Cardiac septum (tissue), 1 donor: ENCODE measurements at regions not wholly inside any gene's neighbourhood (a gene's known extent, or its start where the extent isn't known, plus 50 kb on each side); places are given as distances from the start of the nearest gene placed in this dataset.
A peak's percentile ranks its signal among the peaks of the same experiment; 100 is the strongest.

ENCODE experiments used
- DNase-seq: peaks from one replicate; pipeline ENCODE4 v3.0.0-alpha.2; 2020; ENCODE audit warnings: low spot score
- intact Hi-C: fragments of 100-400 bp; cut with DNase I; formaldehyde crosslinking; loops from one replicate; pipeline ENCODE4 v1.14.0; 2022
- donor health status: DM: no; HTN: no; CAD: no.

GRCh38 chr12:92485351-92486348 lies 217.1 kb upstream of the PLEKHG7 start:
- intact Hi-C loops = no loop called here
- DNase-seq = no peak

DNA sequence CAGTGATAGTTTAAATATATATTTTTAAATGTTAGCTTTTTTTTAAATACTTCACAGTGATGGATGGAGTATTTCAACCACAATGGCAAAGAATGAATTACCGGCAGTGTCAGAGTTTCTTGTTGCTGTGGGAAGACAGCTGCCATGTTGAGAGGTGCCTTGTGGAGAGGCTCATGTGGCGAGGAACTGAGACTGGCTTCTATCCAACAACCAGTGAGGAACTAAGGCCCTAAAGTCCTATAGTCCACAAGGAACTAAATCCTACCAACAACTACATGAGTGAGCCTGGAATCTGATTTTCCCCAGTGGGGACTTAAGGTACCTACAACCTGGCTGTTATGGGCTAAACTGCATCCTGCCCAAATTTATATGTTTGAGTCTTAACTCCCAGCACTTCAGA lies 220.2 kb upstream of the PLEKHG7 start:
- intact Hi-C loops = no loop called here
- no peak for DNase-seq

DNA sequence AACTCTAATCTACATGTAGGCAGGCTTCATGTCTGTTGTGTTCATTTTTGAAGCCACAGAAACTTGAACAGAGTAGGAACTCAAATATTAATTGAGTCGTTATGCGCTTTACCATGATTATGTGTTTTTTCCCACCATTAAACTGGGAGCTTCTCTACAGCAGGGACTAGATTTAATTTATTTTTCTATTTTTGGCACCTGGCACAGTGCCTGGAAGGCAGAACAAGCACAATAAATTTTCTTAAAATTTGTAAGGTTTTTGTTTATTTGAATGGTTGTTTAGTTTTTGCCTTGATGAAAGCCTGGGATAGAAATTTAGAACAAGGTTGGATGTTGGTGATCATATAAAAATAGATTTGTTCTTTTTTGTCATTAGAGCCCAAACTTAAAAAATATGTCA lies 221.7 kb upstream of the PLEKHG7 start:
- intact Hi-C loops = no loop called here
- no peak for DNase-seq

DNA sequence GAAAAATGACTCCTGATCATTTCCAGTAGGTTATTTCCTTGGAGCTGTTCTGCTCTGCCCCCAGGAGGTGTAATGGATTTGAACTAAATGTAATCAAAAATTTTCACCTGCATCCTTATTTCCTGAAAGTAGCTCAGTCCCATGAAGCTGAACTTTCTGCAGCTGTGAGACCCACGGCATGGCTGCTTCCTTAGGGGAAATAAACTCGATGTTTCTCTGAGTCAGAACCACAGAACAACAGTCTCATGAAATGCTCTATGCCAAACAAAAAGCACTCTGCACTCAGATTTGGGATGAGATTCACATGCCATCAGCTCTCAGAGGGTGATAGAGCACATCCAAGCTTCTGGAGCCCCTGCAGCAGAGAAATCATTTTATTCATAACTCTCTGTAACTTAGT lies 224.1 kb upstream of the PLEKHG7 start:
- DNase-seq = no peak
- intact Hi-C loops = no loop called here

DNA sequence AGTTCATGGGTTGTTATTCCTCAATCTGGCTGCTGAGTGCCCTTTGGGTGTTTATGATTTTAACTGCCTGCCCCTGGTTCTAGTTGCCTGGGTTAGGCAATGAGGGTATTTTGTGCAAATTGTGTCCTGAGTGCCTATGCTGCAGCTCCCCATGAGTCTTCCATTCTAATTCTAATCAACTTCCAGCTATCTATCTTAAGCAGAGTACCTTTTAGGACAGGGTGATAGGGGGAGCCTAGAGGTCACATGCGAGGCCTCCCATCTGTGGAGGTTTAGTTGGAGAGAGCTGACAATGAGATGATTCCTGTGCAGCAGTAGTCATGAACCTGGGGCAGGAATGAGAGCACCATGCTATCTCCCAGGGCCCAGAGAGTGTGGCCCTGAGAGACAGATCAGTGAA lies 225.9 kb upstream of the PLEKHG7 start:
- intact Hi-C loops = no loop called here
- no peak for DNase-seq

DNA sequence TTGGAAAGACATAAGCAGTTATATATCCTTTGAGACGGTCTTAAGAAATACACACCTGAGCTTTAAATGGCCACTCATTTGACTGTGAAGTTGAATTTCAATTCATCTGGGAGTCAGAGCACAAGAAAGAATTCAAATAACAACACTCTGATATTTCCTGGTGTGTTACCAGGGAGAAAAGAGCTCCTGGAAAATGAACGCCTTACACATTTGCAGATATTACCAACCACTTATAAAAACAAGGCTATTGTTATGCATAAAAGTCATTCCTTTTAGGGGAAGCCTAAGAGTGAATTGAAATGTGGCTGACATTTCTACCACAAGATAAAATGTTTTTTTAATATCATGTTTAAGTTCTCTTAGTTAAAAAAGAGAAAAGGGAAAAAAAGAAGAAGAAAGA lies 229.2 kb upstream of the PLEKHG7 start:
- DNase-seq = no peak
- intact Hi-C loops = loop anchor here (5.0 kb wide), 1 partner anchor 79 kb away; no protein-coding TSS in a partner anchor

- DNase-seq = no peak
- intact Hi-C loops = loop anchor here (5.0 kb wide), 1 partner anchor 80 kb away; no protein-coding TSS in a partner anchor
Observed at GRCh38 chr12:92472201-92472600, 230.6 kb upstream of the PLEKHG7 start.

- intact Hi-C loops = loop anchor here (5.0 kb wide), 1 partner anchor 81 kb away; no protein-coding TSS in a partner anchor
- no peak for DNase-seq
Observed at GRCh38 chr12:92471551-92471950, 231.2 kb upstream of the PLEKHG7 start.

DNA sequence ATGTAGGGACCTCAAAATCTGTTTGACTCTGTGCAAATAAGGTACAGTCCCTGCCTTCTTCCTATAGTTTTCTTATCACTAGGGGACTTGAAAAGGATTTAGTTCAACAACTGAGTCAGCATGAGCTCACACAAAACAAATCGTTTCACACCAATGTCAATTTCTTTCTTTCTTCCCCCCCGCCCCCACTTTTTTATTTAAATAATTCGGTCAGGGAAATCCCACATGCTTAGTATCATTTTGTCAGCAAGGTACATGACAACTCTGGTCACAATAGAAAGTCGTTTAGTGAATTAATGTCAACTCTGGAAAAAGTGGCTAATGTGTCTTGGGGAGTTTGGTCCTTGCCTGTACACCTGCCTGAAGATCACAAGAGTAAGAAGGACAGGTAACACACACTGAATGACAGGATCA lies 232.2 kb upstream of the PLEKHG7 start:
- no peak for DNase-seq
- intact Hi-C loops = loop anchor here (5.0 kb wide), 1 partner anchor 82 kb away; no protein-coding TSS in a partner anchor

- intact Hi-C loops = loop anchor here (5.0 kb wide), 1 partner anchor 82 kb away; no protein-coding TSS in a partner anchor
- DNase-seq = peak; percentile 87
Observed at GRCh38 chr12:92469837-92470236, 233.0 kb upstream of the PLEKHG7 start.

DNA sequence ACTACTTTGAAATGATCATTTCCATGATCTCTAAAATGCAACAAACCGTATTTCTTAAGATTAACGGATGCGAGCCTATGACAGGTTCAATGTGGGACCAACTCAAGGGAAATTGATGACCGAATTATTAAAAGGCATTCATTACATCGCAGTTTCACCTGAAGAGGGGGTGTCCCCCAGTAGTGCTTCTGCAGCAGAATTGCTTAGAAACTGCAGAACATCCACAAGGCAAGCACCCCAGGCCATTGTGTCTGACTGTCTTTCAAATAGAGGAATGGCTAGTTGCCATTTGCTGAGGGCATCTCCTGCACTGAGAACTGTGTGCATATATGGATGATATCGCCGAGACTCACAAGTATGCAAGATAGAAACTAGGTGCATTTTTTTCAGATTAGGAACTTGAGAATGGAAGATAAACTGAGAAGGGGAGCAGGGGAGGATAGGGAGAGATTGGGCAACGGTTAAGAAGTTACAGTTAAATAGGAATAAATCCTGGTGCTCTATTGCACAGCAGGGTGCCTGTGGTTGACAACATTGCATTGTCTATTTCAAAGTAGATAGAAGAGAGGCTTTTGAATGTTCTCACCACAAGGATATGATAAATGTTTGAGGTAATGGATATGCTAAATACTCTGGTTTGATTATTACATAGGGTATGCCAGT lies 234.3 kb upstream of the PLEKHG7 start:
- intact Hi-C loops = no loop called here
- DNase-seq = no peak

DNA sequence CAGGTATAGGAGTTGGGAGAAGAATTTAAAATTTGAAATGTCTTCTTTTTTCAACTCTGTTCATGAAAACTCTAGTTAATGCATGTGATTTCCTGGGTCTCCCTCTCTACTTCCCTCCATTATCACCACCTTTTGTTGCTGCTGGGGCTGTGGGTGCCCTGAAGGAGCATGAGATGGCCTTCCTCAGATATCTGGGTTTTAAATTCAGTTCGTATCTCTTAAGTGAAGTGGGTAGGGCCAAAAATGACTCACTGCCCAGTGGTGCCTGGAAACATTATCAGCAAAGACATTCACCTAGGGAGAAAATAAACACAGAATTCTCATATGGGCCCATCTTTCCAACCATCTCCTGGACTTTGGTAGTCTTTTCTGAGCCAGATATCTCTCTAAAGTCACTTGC lies 234.9 kb upstream of the PLEKHG7 start:
- DNase-seq = no peak
- intact Hi-C loops = no loop called here

DNA sequence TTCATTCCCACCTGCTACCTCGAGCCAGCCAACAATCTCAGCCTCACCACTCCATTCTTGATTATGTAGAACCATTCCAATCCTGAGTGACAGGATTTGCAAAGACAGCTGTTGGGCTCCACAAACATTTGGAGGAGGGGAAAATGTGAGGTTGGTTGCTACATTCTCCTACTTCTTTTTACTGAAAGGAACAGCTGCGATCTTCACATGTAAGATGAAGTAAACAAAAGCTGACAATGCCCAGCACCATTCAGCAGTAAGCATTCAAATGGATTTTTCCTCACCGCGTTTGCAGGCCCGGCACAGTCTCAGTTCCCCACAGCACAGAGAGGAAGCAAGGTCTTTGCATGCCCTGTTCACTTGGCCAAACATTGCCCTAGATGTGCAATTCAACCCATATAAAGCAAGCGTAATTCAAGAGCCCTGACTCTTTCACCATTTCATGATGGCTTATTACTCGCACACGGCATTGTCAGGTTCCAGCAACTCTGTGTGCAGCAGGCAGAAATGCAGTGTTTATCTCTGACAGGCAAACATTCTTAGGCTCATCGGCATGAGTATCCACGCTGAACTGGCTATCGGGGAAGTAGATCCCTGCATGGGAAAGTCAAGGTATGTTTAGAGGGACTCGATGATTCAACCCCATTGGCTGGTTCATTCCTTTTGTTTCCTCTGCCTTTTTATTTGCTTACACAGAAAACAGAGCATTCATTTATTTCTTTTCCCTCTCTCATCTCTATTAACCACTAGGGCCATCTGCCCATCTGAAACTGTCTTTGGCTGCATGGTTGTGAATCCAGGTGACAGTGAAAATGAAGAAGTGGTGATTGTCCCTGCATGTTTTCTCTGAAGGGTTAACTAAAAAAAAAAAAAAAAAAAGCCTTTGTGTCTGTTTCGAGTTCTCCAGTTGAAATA lies 236.1 kb upstream of the PLEKHG7 start:
- intact Hi-C loops = no loop called here
- DNase-seq = no peak

DNA sequence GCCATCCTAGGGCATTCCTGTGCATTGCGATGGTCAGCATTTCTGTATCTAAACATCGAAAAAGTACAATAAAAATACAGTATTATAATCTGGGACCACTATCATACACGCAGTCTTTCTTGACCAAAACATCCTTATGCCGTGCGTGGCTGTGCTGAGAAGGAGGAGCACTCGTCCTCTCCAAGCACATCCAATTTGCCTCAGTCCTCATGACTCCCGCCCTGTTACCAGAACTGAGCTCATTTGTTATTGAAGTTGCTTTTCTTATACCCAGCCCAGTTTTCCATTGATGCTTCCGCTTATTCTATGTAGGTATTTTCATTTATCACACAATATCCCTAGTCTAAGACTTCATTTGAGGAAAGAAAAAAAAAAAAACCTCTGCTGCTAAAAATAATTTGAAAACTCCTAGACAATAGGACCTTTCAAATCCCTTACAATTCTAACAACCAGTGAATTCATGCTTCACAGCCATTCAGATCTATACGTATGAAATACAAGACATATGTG lies 236.9 kb upstream of the PLEKHG7 start:
- DNase-seq = no peak
- intact Hi-C loops = no loop called here

DNA sequence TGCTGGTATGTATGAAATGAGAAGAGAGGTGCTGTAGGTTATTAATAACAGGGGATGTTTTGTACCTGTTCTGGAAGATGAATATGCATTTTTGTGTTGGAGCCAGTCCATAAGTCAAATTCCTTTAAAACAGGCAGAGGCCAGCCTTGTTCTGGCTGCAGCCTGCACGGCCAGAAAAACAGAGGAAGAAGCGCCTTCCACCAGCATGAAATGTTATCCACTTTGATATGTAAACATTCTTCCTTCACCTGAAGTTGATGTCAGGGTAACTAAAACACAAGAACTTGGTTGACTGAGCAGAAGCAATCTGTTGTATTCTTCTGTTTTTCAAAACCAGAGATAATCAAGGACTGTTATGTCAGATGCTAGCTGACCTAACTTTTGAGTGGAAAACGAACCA lies 237.9 kb upstream of the PLEKHG7 start:
- DNase-seq = no peak
- intact Hi-C loops = no loop called here

- DNase-seq = no peak
- intact Hi-C loops = no loop called here
Observed at GRCh38 chr12:92463171-92463570, 239.6 kb upstream of the PLEKHG7 start.

DNA sequence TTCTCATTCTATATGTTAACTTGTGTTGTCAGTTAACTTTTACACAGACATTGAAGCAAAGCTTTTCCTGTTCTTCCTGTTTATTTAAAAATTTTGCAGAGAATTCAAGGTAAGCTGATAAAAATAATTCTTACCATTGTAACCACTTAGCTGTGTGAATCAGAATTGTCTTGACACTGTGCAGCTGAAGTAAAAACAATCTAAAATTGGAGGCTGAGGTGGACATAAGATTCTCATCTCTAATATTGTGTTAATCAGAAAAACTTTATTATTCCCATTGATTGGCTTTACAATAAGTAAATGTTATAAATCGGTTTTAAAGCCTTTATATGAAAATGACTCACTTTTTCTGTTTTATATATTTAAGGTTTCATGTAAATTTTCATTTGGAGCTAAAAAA lies 240.3 kb upstream of the PLEKHG7 start:
- intact Hi-C loops = no loop called here
- DNase-seq = no peak

DNA sequence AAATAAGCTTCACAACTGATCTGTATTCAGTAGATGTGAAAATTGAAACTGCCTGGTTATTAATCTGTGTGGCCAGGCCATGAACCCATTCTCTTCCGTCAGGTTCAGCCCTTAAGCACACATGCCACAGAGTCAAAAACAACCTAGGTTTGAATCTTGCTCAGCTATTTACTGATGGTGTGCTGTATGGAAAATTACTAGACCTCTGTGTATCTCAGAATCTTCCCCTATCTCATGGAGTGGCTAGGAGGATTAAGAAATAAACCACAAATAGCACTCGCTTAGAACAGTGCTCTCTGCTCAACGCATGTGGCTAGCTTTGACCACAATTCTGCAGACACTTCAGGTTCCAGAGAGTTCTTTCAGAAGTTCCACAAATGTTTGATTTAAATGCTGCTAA lies 240.7 kb upstream of the PLEKHG7 start:
- no peak for DNase-seq
- intact Hi-C loops = no loop called here

GRCh38 chr12:92459850-92460249 lies 242.9 kb upstream of the PLEKHG7 start:
- DNase-seq = no peak
- intact Hi-C loops = no loop called here
